Esophagus squamous epithelium (tissue), 4 donors: ENCODE measurements at regions not wholly inside any gene's neighbourhood (a gene's known extent, or its start where the extent isn't known, plus 50 kb on each side); places are given as distances from the start of the nearest gene placed in this dataset.

Source experiments
- CTCF ChIP-seq, 6 experiments: fragments of 450-650 bp in 4 of 6; fragments of 200-600 bp in 2 of 6; sonication (generic) in 2 of 6; IDR thresholded peaks; one replicate each; pipeline ENCODE4 v1.5.1; 2016 to 2019; ENCODE audit warnings: antibody characterized with exemption in 6 of 6, mild to moderate bottlenecking in 4 of 6, moderate library complexity in 4 of 6
- POLR2A ChIP-seq, 4 donors: fragments of 450-650 bp; IDR thresholded peaks; one replicate each; pipeline ENCODE4 v1.6.1; 2017; ENCODE audit warnings: antibody characterized with exemption in 4 of 4, mild to moderate bottlenecking in 4 of 4, moderate library complexity in 3 of 4

GRCh38 chr19:28022506-28022905, 1190.4 kb downstream of the UQCRFS1 start:
- no peak for TF ChIP-seq CTCF (IDR thresholded peaks at IDR 0.05)
- no peak for TF ChIP-seq POLR2A (IDR thresholded peaks at IDR 0.05)
